ENCODE measurements at regions not wholly inside any gene's neighbourhood (a gene's known extent, or its start where the extent isn't known, plus 50 kb on each side); places are given as distances from the start of the nearest gene placed in this dataset.
A peak's percentile ranks its signal among the peaks of the same experiment; 100 is the strongest.
"Not testable (repeated sequence)": the region's sequence is repeated elsewhere in the genome, so short reads cannot be mapped to it uniquely, and the experiment has no call there.

DNA sequence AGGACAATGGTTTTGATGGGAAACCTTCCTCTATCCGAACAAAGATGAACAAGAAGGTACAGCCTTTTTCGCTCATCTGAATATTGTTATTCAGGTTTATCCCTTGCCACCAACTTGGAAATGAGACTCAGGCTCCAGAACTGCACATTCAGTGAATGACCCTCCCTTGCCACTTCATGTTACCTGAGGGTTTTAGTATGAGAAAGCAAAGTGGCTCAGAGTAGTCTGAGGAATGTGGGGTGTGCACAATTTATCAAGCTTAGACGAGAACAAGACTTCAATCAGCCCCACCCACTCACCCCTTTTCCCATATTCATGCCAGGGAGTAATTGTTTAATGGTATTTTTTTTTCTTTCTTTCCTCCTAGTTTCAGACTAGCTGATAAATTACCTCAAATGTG, 265.3 kb upstream of the POU1F1 start:
- Histone ChIP-seq H3K9me3 (replicated peaks; ENCODE audit: control insufficient read depth, low read depth, low read length) (no peaks in the 10 kb centered on the region), H3K27ac (ENCODE audit: low read length) (no peak overlapping the region), H3K36me3 (ENCODE audit: control insufficient read depth, insufficient read depth, low read length) (no peaks in the 10 kb centered on the region), H3K4me3 (ENCODE audit: low read length) (no peak overlapping the region), H3K27me3 (ENCODE audit: control insufficient read depth, insufficient read depth, low read length) (no peaks in the 10 kb centered on the region), H3K4me1 (ENCODE audit: control insufficient read depth, insufficient read depth, low read length) (no peaks in the 10 kb centered on the region)
- no CpG with 5 or more reads among the region's 3 CpGs for WGBS (ENCODE audit: insufficient coverage)
- DNase-seq: no peak

DNA sequence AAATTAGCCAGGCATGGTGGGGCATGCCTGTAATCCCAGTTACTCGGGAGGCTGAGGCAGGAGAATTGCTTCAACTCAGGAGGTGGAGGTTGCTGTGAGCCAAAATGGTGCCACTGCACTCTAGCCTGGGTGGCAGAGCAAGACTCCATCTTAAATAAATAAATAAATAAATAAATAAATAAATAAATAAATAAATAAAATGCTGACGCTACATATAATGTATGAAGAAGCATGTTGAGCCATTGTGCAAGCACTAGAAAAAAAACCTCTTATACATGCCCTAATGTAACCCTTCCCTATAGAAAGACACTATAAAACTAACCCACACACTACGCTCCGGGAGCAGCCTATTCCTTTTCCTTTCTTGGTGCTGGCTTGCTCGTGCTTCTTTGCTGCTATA, 262.3 kb upstream of the POU1F1 start:
- DNase-seq; H3K4me3 ChIP-seq (ENCODE audit: low read length); H3K27ac ChIP-seq (ENCODE audit: low read length); H3K4me1 ChIP-seq (ENCODE audit: control insufficient read depth, insufficient read depth, low read length); H3K36me3 ChIP-seq (ENCODE audit: control insufficient read depth, insufficient read depth, low read length); H3K9me3 ChIP-seq (replicated peaks; ENCODE audit: control insufficient read depth, low read depth, low read length); H3K27me3 ChIP-seq (ENCODE audit: control insufficient read depth, insufficient read depth, low read length): not testable (repeated sequence)
- 93% methylated on average over 2 of the region's 5 CpGs for WGBS (ENCODE audit: insufficient coverage)

DNA sequence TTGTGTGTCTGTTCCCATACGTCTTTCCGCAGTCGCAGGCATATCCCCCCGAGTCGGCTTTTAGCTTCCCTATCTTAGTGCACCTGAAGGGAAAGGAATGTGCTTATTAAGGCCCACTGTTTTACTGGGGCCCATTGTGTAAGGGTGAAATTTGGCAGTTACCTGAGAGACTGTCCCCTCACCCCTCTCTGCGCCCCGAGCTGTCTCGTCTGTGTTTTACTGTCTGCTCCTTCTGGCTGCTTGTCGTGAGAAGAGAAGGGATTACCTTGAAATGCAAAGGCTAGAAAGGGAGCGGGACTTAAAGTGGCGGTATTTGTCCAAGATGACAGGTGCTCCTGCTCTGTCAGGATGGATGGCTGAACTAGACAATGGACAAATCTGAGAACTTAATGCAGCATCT, 233.0 kb upstream of the POU1F1 start:
- Histone ChIP-seq H3K27ac (ENCODE audit: low read length) (no peak overlapping the region), H3K36me3 (ENCODE audit: control insufficient read depth, insufficient read depth, low read length) (no peaks in the 10 kb centered on the region), H3K27me3 (ENCODE audit: control insufficient read depth, insufficient read depth, low read length) (no peaks in the 10 kb centered on the region), H3K4me3 (ENCODE audit: low read length) (no peak overlapping the region), H3K4me1 (ENCODE audit: control insufficient read depth, insufficient read depth, low read length) (no peaks in the 10 kb centered on the region), H3K9me3 (replicated peaks; ENCODE audit: control insufficient read depth, low read depth, low read length) (no peaks in the 10 kb centered on the region)
- DNase-seq: no peak
- no CpG with 5 or more reads among the region's 11 CpGs for WGBS (ENCODE audit: insufficient coverage)

DNA sequence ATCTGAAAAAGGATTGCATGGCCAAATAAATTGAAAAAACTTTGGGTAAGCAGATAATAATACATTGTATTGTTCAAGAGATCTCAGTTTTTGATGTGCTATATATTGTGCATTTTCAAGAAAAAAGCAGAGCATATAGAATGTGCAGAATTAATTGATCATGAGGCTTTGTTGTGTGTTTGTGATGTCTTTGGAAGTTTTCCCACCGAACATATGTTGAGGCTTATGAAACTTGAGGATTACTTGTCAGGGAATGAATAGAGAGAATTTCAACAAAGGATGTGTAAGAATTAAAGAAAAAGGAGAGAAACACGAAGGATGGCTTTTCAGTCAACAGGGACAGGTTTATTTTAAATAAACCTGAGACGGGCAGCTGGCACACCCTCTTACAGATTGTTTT, 232.5 kb upstream of the POU1F1 start:
- no peak overlapping the region for H3K4me3 ChIP-seq (ENCODE audit: low read length)
- DNase-seq: no peak
- 48% methylated on average over 3 of the region's 3 CpGs for WGBS (ENCODE audit: insufficient coverage)

DNA sequence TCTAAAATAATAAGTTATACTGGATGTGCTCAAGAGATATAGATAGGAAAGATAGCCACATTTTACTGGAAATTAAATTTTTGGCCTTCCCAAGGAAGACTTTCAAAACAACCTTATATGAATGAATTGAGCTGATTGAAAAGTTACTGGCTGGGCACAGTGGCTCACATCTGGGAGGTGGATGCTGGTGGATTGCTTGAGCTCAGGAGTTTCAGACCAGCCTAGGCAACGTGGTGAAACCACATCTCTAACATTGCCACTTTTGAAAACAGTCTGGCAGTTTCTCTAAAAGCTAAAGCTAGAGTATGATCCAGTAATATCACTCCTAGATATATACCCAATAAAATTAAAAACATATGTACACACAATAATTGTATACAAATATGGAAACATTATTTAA, 231.4 kb upstream of the POU1F1 start:
- Histone ChIP-seq H3K9me3 (replicated peaks; ENCODE audit: control insufficient read depth, low read depth, low read length) (no peaks in the 10 kb centered on the region), H3K4me1 (ENCODE audit: control insufficient read depth, insufficient read depth, low read length) (no peaks in the 10 kb centered on the region), H3K27me3 (ENCODE audit: control insufficient read depth, insufficient read depth, low read length) (no peaks in the 10 kb centered on the region), H3K27ac (ENCODE audit: low read length) (no peak overlapping the region), H3K36me3 (ENCODE audit: control insufficient read depth, insufficient read depth, low read length) (no peaks in the 10 kb centered on the region), H3K4me3 (ENCODE audit: low read length) (no peak overlapping the region)
- no peak for DNase-seq
- no CpG with 5 or more reads among the region's 1 CpG for WGBS (ENCODE audit: insufficient coverage)

More for the DNA sequence above, 232.5 kb upstream of the POU1F1 start:
- Histone ChIP-seq H3K27me3 (ENCODE audit: control insufficient read depth, insufficient read depth, low read length) (no peaks in the 10 kb centered on the region), H3K27ac (ENCODE audit: low read length) (no peak overlapping the region), H3K9me3 (replicated peaks; ENCODE audit: control insufficient read depth, low read depth, low read length) (no peaks in the 10 kb centered on the region), H3K36me3 (ENCODE audit: control insufficient read depth, insufficient read depth, low read length) (no peaks in the 10 kb centered on the region), H3K4me1 (ENCODE audit: control insufficient read depth, insufficient read depth, low read length) (no peaks in the 10 kb centered on the region)

DNA sequence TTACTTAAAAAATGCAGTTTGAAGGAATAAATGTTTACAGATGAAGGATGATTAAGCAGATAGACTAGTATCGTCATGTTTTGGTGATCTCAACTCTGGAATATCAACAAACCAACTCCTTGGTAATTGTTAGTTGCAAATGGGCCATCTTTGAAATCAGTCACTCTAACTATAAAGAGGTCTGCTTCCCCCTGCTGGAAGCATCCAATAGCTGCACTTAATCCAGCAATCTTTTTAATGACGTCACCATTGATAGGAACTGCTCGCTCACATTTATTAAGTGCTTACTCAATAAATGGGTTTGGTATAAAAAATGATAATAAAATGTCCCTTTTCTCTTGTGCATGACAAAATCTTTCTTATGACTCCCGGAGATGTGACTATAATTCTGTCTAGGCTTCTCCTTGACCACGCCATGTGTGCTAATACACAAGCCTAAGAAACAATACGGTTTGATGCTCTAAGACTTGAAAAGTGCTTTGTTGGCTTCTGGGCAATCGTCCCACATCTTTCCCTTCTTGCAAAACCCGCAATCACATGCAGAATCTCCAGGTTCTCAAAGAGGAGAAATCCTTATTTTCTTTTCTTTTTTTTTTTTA, 227.6 kb upstream of the POU1F1 start:
- H3K9me3 ChIP-seq (replicated peaks; ENCODE audit: control insufficient read depth, low read depth, low read length): no peaks in the 10 kb centered on the region
- WGBS (ENCODE audit: insufficient coverage): 92% methylated on average over 2 of the region's 8 CpGs
- no peak overlapping the region for H3K4me3 ChIP-seq (ENCODE audit: low read length)
- no peaks in the 10 kb centered on the region for H3K27me3 ChIP-seq (ENCODE audit: control insufficient read depth, insufficient read depth, low read length)
- H3K36me3 ChIP-seq (ENCODE audit: control insufficient read depth, insufficient read depth, low read length): no peaks in the 10 kb centered on the region
- peak; percentile 44 for DNase-seq
- H3K27ac ChIP-seq (ENCODE audit: low read length): no peak overlapping the region
- no peaks in the 10 kb centered on the region for H3K4me1 ChIP-seq (ENCODE audit: control insufficient read depth, insufficient read depth, low read length)

DNA sequence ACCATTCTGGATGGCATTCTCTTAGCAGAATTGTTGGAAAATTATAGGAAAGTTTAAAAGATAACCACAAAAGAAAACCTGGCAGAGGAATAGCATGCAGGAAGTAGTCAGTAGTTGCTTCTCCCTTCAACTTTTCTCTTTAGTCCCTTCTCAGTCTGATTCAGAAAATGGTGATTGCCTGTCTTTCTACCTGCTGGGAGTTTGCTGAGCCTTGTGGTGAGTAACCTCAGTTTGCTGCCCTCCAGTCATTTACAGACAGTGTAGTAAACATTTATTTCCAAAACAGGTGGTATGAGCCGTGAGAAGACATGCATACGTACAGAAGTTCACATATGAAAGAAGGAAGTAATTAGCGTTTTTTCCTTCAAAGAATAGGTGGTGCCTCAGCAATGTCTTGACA, 224.7 kb upstream of the POU1F1 start:
- Histone ChIP-seq H3K4me3 (ENCODE audit: low read length) (no peak overlapping the region), H3K9me3 (replicated peaks; ENCODE audit: control insufficient read depth, low read depth, low read length) (no peaks in the 10 kb centered on the region), H3K27me3 (ENCODE audit: control insufficient read depth, insufficient read depth, low read length) (no peaks in the 10 kb centered on the region), H3K4me1 (ENCODE audit: control insufficient read depth, insufficient read depth, low read length) (no peaks in the 10 kb centered on the region), H3K27ac (ENCODE audit: low read length) (no peak overlapping the region), H3K36me3 (ENCODE audit: control insufficient read depth, insufficient read depth, low read length) (no peaks in the 10 kb centered on the region)
- no peak for DNase-seq
- no CpG with 5 or more reads among the region's 3 CpGs for WGBS (ENCODE audit: insufficient coverage)

DNA sequence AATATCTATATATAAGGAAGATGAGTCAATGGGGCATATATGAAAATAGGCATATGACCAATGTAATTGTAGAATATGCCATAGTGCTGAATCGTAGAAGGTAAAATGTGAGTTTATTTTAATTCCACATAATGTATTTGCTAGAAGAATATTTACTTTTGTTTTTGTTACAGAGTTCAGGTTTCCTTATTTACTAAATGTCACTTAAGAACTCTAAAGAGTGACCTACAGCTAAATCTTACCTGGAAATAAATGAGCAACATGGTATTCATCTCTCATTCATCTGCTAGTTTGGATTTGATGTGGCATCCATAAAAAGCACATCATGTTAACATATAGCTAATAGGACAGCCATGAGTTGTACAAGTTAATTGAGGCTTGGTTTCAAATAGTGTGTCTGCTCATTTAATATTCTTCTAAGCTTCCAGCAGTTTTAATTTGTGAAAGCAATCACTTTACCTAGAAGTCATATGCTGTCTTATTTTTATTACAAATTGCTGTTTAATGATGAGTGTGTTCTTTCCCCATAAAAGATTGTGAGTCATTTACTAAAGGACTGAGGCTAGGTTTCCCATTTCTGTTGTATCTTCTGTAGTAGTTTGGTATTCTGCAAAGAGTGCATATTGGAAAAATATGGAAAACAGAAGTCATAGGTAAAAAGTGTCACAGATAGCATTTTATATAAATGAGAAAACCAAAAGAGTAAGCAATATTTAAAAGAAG, 222.1 kb upstream of the POU1F1 start:
- Histone ChIP-seq H3K9me3 (replicated peaks; ENCODE audit: control insufficient read depth, low read depth, low read length) (no peaks in the 10 kb centered on the region), H3K36me3 (ENCODE audit: control insufficient read depth, insufficient read depth, low read length) (no peaks in the 10 kb centered on the region), H3K4me1 (ENCODE audit: control insufficient read depth, insufficient read depth, low read length) (no peaks in the 10 kb centered on the region), H3K27ac (ENCODE audit: low read length) (no peak overlapping the region), H3K27me3 (ENCODE audit: control insufficient read depth, insufficient read depth, low read length) (no peaks in the 10 kb centered on the region), H3K4me3 (ENCODE audit: low read length) (no peak overlapping the region)
- WGBS (ENCODE audit: insufficient coverage): no CpG with 5 or more reads among the region's 1 CpG
- DNase-seq: no peak

DNA sequence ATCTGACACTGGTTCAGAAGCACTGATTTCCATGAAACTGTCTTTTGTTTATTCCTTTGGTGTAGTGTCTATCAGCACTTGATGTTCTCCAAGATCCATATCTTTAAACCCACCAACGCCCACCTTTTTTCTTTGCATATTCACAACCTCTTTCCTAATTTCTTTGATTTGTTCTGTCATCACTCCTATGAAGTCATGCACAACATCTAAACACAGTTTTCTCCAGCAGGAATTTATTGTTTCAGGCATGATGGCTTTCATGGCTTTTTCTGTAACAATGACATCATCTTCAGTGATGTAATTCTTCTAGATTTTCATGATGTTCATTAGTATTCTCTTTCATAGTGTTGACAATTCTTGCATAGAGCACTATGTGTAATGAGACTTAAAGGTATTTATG, 219.6 kb upstream of the POU1F1 start:
- no peak for DNase-seq
- Histone ChIP-seq H3K27ac (ENCODE audit: low read length) (no peak overlapping the region), H3K4me1 (ENCODE audit: control insufficient read depth, insufficient read depth, low read length) (no peaks in the 10 kb centered on the region), H3K27me3 (ENCODE audit: control insufficient read depth, insufficient read depth, low read length) (no peaks in the 10 kb centered on the region), H3K36me3 (ENCODE audit: control insufficient read depth, insufficient read depth, low read length) (no peaks in the 10 kb centered on the region), H3K9me3 (replicated peaks; ENCODE audit: control insufficient read depth, low read depth, low read length) (no peaks in the 10 kb centered on the region), H3K4me3 (ENCODE audit: low read length) (no peak overlapping the region)
- no CpG with 5 or more reads among the region's 1 CpG for WGBS (ENCODE audit: insufficient coverage)

DNA sequence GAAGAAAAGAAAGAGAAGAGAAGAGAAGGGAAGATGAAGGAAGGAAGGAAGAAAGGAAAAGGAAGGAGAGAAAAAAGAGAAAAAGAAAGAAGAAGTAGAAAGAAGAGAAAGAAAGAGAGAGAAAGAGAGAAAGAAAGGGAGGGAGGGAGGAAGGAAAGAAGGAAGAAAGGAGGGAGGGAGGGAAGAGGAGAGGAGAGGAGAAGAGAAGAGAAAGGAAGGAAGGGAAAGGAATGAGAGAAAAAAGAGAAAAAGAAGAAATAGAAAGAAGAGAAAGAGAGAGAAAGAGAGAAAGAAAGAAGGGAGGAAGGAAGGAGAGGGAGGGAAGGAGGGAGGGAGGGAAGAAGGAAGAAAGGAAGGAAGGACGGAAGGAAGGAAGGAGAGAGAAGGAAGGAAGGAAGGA, 217.9 kb upstream of the POU1F1 start:
- no peaks in the 10 kb centered on the region for H3K36me3 ChIP-seq (ENCODE audit: control insufficient read depth, insufficient read depth, low read length)
- no peak overlapping the region for H3K4me3 ChIP-seq (ENCODE audit: low read length)
- no peaks in the 10 kb centered on the region for H3K27me3 ChIP-seq (ENCODE audit: control insufficient read depth, insufficient read depth, low read length)
- no peak for DNase-seq
- H3K4me1 ChIP-seq (ENCODE audit: control insufficient read depth, insufficient read depth, low read length): no peaks in the 10 kb centered on the region
- no peak overlapping the region for H3K27ac ChIP-seq (ENCODE audit: low read length)
- H3K9me3 ChIP-seq (replicated peaks; ENCODE audit: control insufficient read depth, low read depth, low read length): no peaks in the 10 kb centered on the region
- WGBS (ENCODE audit: insufficient coverage): 50% methylated on average over 1 of the region's 1 CpG

DNA sequence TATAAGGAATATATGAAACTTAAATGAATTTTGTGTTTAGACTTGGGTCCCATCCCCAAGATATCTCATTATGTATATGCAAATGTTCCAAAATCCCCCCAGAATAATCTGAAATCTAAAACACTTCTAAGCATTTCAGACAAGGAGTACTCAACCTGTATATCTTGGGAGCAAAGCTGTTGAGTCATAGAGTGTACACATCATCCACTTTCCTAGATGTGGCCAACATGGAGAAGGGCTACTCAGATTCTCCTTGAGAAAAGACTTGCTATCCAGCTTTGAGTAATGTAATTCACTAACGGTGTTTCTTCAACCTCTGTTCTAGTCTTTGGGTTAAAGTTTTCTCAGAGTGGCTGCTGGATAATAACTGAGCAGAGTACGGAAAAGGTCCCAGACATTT, 215.5 kb upstream of the POU1F1 start:
- no peaks in the 10 kb centered on the region for H3K36me3 ChIP-seq (ENCODE audit: control insufficient read depth, insufficient read depth, low read length)
- WGBS (ENCODE audit: insufficient coverage): no CpG with 5 or more reads among the region's 2 CpGs
- no peak overlapping the region for H3K4me3 ChIP-seq (ENCODE audit: low read length)
- H3K27ac ChIP-seq (ENCODE audit: low read length): no peak overlapping the region
- no peaks in the 10 kb centered on the region for H3K27me3 ChIP-seq (ENCODE audit: control insufficient read depth, insufficient read depth, low read length)
- H3K9me3 ChIP-seq (replicated peaks; ENCODE audit: control insufficient read depth, low read depth, low read length): no peaks in the 10 kb centered on the region
- no peaks in the 10 kb centered on the region for H3K4me1 ChIP-seq (ENCODE audit: control insufficient read depth, insufficient read depth, low read length)
- no peak for DNase-seq
